CD4-positive, alpha-beta T cell treated with Interleukin-15 for 4 hours (primary cell): ENCODE measurements at regions not wholly inside any gene's neighbourhood (a gene's known extent, or its start where the extent isn't known, plus 50 kb on each side); places are given as distances from the start of the nearest gene placed in this dataset.

ENCODE experiments used
- DNase-seq: peaks from one replicate; pipeline ENCODE4 v3.0.0-alpha.2; 2020; ENCODE audit warnings: low spot score

DNA sequence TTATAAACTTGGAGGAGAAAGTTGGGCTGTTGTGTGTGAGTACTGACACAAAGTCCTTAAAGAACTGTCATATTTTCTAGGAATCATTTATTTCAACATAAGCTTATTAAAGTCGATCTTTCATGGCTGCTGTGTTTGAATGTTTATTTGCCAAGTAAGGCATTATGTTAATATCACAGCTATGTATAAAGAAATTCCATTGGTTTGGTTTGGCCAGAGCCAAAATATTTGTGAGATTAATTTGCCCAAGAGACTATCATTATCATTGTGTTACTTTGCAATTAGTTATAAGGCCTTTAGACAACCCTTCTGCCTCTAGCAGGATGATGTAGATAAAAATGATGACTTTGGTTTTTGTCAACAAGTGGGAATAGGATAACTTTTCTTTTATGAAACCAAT lies 240.6 kb upstream of the NT5C1B start:
- no peak for DNase-seq

DNA sequence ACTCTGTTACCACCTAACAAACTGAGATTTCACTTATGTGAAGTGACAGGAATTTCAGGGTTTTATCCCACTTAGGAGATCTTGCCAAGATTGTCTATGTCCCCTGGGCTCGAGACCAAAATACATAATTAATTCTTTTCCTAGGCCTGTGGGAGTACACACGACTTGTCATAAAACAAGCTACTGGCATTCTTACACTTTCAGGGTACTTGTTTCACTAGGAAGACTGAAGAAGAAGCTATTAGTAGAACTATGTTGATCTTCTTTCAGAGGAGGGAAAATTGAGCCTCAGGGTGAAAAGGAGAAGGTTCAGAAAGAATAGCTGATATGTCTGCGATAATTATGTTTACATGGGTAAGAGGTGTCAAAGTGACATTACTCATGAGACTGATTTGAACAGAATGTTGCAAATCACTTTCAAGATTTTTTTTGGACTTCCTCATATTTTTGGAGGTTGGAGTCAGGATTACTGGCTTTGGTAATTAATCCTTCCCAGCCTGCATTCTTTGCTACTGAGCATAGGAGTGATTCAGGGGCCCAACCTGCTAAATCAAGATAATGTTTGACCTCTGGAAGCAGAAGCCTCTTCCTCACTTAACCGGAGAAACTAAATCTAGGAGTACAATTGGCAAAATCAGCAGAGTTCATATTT lies 240.0 kb upstream of the NT5C1B start:
- DNase-seq = no peak

DNA sequence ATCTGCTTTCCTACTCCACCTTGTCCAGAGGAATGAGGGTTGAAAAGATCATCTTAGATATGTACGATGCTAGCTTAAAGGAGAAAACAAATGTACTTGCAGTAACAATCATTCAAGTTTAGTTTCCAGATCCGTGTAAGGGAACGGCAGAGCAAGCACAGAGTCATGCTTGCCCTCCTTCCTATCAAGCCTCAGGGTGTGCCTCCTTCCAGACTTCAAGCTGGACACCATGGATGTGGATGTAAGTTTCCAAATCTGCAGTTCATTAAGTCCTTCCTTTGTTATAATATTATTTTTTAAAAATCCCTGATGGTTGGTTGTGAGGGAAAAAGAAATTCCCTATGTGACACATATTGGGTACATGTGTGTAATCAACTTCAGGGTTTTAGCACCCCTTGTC lies 238.9 kb upstream of the NT5C1B start:
- DNase-seq = no peak

DNA sequence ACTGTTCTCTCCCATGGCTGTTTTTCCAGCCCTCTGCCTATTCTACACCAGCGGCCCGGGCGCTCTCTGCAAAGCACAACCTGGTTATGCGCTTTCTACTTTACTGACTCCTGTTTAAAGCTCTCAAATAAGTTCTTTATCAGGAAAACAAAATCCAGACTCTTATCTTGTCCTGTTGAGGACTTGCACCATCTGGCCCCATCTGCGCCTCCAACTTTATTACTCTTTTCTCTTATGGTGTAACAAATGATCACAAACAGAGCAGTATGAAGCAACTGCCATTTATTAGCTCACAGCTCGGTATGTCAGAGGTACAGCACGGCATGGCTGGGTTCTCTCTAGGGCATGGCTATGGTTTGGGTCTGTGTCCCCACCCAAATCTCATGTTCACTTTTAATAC lies 236.5 kb upstream of the NT5C1B start:
- no peak for DNase-seq

DNA sequence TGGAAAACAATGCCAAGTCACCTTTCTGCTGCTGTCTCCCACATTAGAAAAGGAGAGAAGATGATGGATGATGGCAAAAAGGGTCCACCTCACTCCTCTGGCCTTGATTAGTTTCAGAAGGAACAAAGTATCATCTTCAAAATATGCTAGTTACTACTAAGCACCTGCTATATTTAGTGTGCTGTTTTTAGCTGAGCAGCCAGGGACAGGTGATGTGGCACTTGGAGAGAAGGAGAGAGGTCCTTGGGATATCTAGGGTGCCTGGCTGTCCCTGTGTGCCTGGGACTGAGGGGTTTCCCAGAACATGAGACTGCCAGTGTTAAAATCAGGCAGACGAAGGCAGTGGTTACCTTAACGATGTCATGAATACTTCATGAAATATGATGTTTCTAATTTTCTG lies 235.5 kb upstream of the NT5C1B start:
- DNase-seq = no peak

DNA sequence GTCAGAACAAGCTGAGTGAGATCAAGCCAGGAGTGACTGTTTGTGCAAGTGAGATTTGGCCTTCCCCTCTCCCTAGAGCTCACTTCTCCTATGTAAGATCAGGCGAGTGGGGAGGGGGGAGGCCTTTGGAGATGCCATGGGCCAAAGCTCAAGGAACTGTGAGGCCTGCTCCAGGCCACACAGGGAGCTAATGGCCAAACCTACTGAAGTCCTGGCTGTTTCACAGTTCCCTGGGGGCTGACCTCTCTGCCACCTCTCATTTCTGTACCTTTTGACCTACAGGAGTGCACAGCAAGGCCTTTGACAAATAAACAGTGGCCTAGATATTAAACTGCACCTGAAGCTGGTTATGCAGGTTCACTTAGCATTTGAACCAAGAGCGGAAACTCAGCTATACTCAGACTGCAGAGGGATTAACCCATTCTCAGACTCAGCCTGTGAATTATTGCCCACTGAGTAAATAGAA lies 235.0 kb upstream of the NT5C1B start:
- DNase-seq = no peak

DNA sequence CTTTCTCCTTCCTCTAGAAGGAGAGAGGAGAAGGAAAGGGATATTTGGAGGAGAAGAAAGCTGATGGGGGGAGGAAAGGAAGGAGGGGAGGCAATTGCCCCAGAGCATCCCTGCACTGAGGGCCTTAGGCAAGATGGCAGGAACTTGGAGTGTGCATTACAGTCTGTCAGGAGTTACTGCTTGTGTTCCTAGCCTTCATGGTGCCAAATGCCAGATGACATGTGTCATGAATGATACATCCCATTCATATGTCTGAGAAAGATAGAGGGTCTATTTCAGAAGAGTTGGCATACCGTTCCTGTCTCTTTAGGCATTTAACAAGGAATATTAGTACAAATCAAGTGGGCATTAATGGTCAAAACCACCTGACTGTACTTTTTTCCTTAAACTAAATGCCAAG lies 232.1 kb upstream of the NT5C1B start:
- no peak for DNase-seq

DNA sequence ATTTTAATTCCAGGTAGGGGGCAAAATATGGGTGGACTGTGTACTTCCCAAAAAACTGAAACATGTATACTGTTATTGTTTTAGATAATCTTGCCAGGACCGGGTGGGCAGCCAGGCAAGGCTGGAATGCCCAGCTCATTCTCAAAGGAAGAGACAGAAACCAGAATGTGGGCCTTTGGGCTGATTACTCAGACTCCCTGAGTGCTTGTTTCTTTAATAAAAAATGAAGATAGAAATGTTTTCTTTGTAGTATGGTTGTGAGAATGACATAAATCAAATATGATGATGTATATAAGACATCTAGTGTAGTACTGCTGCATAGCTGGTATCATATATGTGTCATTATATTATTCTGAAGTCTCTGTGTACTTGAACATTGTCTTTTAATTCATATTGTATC lies 231.6 kb upstream of the NT5C1B start:
- no peak for DNase-seq

DNA sequence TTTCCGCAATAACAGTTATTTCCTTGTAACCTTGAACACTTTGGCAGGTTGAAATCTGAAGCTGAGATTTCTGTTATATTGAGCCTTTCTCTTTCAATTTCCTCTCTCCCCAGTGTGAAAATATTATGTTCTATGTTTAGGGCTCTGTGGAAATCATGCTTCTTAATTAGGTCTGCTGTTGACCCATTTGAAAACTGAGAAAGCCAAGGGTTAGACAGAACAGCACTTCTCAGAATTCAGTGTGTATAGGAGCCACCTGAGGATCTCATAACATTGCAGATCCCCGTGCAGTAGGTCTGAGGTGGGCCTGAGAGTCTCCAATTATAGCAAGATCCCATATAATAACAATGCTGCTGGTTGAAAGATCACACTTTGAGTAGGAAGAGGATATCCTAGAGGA lies 230.2 kb upstream of the NT5C1B start:
- DNase-seq = no peak

DNA sequence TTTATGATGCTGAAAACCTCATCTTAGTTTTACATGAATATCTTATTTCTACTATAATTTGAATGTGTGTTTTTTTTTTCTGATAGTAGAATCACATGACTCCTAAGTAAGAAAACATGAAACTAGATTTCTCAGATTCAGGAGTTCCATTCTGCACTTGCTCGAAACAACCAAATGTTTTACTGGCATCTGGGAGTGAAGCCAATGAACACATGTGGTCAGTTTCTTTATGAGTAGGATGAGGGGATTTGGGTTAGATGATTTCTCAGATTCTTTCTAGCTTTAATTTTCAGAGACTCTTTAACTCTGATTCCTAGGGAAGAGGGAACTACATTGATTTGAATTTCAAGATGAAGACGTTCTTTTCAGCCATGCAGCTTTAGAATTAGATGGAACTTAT lies 225.0 kb upstream of the NT5C1B start:
- DNase-seq = no peak

DNA sequence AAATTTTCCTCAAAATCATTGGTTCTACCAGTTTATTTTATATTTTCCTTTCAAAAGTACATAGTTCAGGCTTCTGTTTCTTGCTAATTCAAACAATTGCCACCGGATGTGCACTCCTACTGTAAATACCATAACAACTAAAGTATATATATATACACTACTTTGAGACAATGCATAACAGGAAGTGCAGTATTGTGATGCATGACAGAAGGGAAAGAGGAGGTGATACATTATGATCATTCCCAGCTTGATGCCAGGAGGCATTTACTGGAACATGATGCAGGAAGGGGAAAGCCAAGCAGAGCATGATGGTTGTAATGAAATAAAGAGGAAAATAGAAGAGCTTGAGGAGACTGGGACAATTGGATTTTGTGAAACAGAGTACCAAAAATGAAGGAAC lies 215.2 kb upstream of the NT5C1B start:
- DNase-seq = no peak

DNA sequence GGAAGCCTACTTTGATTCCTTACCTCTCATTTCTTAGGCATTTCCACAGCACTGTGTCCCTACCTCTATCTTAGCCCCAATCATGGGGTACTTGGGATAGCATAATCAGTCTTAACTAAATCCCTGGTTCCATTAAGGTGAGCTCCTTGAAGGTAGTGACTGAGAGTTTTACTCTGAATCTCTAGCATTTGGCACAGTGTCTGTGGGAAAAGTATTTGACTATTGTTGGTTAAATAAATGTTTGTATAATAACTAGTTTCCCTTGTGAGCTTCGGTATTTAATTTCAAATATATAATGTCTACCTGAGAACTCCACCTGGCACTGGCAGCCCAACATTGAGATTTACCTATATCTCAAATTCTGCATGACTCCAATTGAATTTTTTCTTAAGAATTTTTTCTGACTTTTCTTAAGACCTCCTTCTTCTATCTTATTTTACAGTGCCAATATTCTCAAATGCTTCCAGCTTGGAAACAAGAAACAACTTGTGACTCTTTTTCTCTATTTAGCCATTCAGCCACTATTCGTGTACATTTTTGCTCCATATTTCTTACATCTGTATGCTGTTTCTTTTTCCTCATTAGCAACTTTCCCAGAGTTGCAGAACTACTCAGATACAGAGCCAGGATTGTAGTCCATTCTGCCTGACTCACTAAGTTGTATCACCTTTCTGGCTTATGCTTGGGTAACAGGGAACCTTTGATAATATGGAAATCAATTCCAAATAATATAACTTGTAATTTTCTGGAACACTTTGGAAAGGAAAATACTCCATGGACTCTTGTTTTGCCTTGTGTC lies 214.0 kb upstream of the NT5C1B start:
- no peak for DNase-seq

DNA sequence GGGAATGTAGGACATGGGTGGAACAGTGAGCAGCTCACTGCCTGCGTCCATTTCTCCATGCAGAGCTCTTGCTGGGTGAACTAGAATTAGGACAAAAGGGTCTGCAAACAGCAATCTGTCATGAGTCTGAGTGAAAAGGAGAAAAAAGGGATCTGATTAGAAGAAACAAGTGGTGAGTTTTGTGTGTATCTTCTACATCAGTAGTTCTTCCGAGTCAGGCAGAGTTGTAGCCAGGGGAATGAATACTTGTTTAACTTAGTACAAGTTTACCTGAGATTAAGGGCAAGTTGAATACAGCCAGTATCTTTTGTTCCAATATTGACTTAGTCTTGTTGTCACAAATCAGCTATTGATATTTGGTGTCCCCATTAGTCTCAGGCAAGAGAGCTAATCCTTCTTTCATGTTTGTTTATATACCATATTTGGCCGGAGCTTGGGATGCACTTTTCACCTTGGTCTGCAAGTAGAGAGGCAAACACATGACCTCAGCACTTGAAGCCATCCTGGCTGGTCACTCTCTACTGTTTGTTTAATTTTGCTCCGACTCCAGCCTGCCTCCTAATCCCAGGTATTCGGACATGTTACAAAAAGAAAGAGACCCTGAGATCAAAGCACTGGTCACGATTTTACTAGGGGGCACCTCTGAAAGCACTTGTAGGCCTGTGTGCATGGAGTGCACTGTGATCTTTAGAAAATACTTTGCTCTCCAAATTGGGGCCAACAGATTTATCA lies 211.0 kb upstream of the NT5C1B start:
- no peak for DNase-seq

DNA sequence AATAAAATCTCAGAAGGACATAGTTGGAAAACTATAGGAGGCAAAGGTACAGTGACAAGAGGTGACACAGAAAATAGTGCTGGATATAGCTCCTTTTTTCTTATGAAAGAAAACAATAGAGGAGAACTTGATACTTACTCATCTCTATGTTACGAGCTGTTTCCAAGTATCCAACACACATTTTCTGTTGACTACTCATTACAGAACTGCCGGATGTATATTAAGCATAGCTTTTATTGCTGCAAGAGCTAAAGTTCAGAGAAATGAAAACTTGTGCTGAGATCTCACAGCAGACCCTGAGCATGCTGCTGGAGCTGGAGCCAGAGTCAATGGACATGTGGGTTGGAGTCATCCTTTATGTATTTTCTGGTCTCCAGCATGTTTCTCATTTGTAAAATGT lies 210.0 kb upstream of the NT5C1B start:
- DNase-seq = no peak

DNA sequence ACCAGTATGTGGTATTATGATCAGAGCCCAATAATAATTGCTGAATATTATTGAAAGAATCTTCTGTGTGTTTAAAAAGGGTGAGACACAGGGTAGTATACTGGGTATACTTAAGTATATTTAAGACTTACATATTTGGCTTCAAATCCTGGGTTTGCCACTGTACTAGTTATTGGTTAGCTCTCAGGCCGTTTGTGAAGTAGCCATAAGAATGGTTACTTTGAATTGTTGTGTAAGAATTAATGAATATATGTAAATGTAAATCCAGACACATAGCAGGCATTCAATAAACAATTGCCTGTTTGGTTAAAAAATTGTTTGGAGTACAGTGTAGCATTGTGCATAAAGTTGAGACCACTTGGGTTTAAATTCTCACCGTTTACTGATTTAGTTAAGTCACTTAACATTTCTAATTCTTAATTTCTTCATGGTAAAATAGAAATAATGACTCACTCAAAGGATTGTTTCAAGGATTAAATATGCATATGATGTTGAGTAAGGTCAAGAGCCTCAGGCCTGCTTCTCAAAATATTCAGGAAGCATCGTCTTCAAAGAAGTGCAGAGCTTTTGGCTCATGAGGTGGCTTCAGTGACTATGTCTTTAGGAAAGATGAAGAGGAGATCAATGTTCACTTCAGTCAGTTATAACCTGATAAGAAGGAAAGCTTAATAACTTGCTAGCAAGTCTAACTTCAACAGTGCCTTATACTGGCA lies 207.9 kb upstream of the NT5C1B start:
- DNase-seq = no peak

DNA sequence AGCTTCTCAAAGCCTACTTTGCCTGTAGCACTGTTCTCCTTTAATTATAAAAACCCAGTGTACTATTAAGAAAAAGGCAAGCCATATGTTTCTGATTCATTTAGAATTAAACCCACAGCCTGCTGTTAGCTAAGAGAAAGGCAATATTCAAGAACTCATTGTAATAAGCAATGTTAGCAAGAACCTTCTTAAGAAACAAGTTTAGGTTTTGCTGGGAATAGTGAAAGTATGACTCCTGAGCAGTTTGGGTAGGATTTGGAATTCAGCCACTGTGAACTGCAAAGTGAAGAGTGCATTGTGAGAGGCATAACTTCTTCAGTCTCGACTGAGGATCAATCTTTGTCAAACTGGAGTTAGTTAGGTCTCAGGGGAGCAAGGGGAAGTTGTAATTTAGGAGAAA lies 206.5 kb upstream of the NT5C1B start:
- DNase-seq = no peak

DNA sequence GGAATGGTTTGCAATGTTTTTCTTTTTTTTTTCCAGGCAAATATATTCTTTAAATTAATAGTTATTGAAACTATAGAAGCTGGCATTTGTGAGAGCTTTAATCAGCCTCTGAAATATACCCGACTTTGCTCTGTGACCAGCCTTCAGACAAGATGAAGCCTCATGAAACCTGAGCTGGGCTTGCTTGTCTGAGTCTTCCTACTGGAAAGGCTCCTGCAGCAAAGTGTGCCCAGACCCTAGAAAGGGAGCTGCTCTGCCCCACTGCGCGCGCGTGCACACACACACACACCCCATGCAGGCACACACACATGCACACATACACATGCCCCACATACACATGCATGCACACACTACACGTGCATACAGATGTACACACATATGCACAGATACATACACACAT lies 203.3 kb upstream of the NT5C1B start:
- DNase-seq = no peak

DNA sequence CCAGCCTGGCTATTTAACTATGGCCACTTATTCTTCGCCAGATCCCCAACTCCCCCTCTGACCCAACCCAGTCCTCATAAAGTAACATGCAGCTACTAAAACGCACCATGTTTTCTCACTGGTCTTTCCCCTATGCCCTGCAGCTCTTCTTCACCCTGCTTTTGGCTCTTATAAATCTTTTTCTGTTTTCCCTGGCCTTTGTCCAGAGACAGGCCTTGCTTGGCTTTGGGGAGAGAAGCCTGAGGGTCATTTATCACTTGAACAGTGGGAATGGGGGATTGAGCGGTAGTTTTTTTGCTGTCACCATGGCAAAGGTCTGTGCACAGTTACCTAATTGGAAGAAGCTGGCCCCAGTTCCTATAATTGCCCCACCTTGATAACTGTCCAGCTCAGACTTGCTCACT lies 202.9 kb upstream of the NT5C1B start:
- no peak for DNase-seq

DNA sequence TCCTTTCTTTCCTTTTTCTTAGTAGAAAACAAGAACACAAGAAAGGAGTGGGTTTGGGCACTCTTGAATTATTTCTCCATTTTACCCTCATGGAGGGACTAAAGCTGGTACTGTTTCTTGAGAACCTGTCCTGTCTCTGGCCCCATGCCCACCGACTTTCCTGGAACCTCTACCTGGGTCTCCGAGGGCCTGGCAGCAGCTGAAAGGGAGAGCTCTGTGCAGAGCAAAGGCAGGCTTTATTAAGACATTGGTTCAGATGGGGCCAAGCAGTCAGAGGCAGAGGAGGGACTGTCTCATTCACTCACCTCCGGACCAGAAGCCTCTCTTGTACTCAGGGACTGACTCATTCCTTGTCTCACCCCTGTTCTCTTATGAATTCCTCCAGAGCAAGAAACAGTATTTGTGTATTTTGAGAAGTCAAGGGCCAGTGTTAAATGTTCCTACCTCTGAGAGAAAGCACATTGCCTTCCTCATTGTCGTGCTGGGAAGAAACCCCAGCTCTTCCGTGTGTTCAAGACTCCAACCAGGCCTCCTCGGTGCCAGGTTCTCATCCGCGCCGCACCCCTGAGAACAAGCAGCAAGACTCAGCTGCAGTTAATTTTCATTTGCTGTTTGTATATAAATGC lies 201.9 kb upstream of the NT5C1B start:
- DNase-seq = no peak

DNA sequence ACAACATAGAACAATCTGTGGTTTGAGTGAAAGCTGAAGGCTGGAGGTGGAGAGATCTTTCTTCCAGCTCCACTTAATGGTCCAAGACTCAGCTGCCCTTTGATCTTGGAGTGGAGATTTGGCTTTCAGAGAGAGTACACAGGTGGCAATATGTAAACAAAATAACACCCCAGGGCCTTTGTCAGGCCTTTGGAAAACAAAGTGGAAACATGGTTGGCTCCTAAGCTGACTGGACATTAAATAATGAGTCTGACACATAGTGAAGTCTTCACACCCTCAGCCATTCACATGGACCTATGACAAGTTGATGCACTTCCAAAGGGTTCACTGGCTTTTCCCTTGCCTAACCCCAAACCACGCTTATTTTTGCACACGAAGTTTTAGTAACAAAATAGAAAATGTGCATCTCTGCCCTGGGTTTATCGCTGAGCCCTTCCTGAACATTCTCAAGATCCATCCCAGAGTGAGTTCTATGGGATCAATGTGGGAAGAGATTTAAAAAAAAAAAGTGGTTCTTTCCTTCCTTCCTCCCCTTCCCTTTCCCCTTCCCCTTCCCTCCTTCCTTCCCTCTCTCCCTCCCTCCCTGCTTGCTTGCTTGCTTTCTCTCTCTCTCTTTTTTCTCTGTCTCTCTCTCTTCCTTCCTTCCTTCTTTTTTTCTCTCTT lies 201.3 kb upstream of the NT5C1B start:
- DNase-seq = no peak

DNA sequence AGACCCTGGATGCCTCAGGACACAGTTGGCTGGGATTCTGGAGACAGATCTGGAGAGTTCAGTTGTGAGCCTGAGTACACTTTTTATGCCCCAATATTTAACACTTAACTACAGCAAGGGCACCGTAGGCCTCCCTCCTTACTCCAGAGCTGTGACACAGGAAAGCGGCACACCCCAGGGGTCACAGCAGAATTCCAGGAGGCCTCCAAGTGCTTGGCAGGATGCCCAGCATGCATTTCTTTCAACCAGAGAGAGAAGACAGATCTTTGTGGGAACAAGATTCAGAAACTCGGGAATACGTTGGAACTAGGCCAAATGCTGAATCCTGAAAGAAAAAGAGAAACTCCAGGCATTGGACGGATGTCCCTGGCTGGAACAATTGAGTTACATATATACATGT lies 199.2 kb upstream of the NT5C1B start:
- no peak for DNase-seq

DNA sequence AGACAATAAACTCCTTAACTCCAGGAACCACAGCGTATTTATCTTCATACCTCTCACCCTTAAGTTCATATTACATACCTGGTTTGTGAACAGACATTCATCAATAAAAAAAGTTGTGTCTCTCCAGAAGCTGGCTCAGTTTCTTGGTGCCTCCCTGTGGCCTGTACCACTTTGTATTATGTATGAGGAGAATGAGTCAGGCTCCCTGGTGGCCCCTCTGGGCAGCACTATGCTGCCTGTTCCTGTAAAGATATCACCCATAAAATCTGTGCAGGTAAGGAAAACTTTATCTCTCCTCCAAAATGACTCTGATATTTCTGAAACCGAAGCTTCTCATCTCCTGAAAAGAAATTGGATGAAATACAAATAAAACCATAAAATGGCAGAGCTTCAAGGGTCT lies 198.4 kb upstream of the NT5C1B start:
- no peak for DNase-seq
